NT2/D1 (cell line): ENCODE measurements at regions not wholly inside any gene's neighbourhood (a gene's known extent, or its start where the extent isn't known, plus 50 kb on each side); places are given as distances from the start of the nearest gene placed in this dataset.

Source experiments
- DNase-seq: peaks from one replicate; pipeline ENCODE4 v3.0.0-alpha.2; 2011; ENCODE audit warnings: low read depth, low spot score
- H3K27me3 ChIP-seq: 2 replicates; pipeline ENCODE4 v1.6.0; 2011; ENCODE audit warnings: mild to moderate bottlenecking; ENCODE audit not compliant: insufficient read length, insufficient read depth
- H3K36me3 ChIP-seq: 2 replicates; pipeline ENCODE4 v1.6.1; 2011; ENCODE audit warnings: mild to moderate bottlenecking, low read length, mixed read lengths; ENCODE audit not compliant: insufficient read depth, insufficient read length
- H3K4me1 ChIP-seq: 2 replicates; pipeline ENCODE4 v1.5.1; 2011; ENCODE audit not compliant: insufficient read depth, insufficient read length
- H3K4me3 ChIP-seq: 2 replicates; pipeline ENCODE4 v1.5.1; 2011; ENCODE audit warnings: low read depth; ENCODE audit not compliant: insufficient read length
- H3K9ac ChIP-seq: 2 replicates; pipeline ENCODE4 v1.6.0; 2011; ENCODE audit warnings: low read depth; ENCODE audit not compliant: insufficient read length
- H3K9me3 ChIP-seq: 2 replicates; pipeline ENCODE4 v1.5.1; 2011; ENCODE audit warnings: mild to moderate bottlenecking, low read length; ENCODE audit not compliant: insufficient read depth
- SUZ12 ChIP-seq: IDR thresholded peaks from 2 replicates; pipeline ENCODE4 v1.6.1; 2011; ENCODE audit not compliant: insufficient read length, insufficient read depth; ENCODE audit errors: extremely low read depth
- YY1 ChIP-seq: IDR thresholded peaks from 2 replicates; pipeline ENCODE4 v1.6.1; 2011; ENCODE audit not compliant: insufficient read length, insufficient read depth
- ZNF274 ChIP-seq: IDR thresholded peaks from 2 replicates; pipeline ENCODE4 v1.6.1; 2011; ENCODE audit warnings: mild to moderate bottlenecking, low read depth, low read length

GRCh38 chr10:4041635-4042034 lies 256.6 kb upstream of the KLF6 start:
- no peaks in the 10 kb centered on the region for H3K4me1 ChIP-seq
- no peak for DNase-seq
- H3K36me3 ChIP-seq: no peaks in the 10 kb centered on the region
- H3K4me3 ChIP-seq: no peak overlapping the region
- no peaks in the 10 kb centered on the region for H3K27me3 ChIP-seq
- no peak overlapping the region for H3K9ac ChIP-seq
- peaks cover 23% of the 10 kb centered on the region for H3K9me3 ChIP-seq
- TF ChIP-seq ZNF274 (no peak), YY1 (no peak), SUZ12 (no peak)

- no peak for DNase-seq
- H3K9me3 ChIP-seq: peaks cover 23% of the 10 kb centered on the region
- no peak overlapping the region for H3K4me3 ChIP-seq
- no peaks in the 10 kb centered on the region for H3K4me1 ChIP-seq
- H3K36me3 ChIP-seq: no peaks in the 10 kb centered on the region
- no peak overlapping the region for H3K9ac ChIP-seq
- H3K27me3 ChIP-seq: no peaks in the 10 kb centered on the region
- TF ChIP-seq SUZ12 (no peak), ZNF274 (no peak)
Measured at GRCh38 chr10:4038000-4038399, 253.0 kb upstream of the KLF6 start.

DNA sequence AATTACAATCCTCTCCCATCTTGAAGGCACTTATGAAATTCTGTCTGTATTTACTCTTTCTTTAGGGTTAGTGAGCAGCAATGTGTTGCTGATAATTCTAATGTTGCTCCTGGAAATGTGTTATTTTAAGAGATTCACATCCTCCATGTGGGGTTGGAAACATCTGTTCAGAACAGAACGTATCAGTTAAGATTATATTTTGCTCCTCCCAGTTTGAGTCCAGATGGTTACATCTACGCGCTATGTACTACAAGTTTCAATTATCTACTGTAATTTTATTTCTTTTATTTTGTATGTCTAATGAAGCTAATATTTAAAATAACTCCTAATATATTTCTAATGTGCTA lies 250.6 kb upstream of the KLF6 start:
- TF ChIP-seq ZNF274: no peak
- no peak for TF ChIP-seq SUZ12
- no peak for TF ChIP-seq YY1
- Histone ChIP-seq H3K36me3 (no peaks in the 10 kb centered on the region), H3K4me3 (no peak overlapping the region), H3K27me3 (no peaks in the 10 kb centered on the region), H3K9ac (no peak overlapping the region), H3K9me3 (peaks cover 5% of the 10 kb centered on the region; the same call in 1 of the 2 replicates), H3K4me1 (no peaks in the 10 kb centered on the region)
- no peak for DNase-seq

DNA sequence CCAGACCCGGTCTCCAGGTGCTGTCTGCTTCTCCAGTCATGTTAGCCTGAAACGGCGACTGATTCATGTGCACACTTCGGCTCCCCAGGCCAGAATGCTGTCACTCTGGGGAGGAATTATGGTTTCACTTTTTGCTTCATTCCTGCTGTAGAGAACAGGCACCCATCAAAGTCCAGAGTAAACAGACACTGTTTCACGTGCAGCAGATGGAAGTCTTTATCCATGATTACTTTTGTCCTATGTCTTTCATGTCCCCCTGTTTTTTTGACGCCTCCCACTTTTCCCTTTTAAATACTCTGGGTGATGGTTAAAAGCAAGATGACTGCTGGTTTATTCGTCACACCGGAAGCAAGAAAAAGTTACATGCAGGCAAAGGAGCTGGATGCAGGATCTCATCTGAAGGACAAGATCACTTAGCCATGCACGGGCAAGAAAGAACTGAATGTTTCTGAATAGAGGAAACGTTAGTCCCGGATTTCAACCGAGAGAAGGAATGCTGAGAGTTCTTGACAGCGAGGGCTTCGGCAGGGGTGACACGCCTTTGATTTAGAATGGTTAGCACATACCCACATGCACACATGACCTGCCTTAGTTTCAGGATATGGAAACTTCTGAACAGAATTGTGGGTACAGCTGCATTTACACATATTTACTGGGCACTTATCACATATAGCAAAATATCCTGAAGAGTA lies 250.0 kb upstream of the KLF6 start:
- TF ChIP-seq ZNF274 (no peak), SUZ12 (no peak), YY1 (no peak)
- H3K9ac ChIP-seq: no peak overlapping the region

GRCh38 chr10:4033341-4033896 lies 248.4 kb upstream of the KLF6 start:
- Histone ChIP-seq H3K36me3 (no peaks in the 10 kb centered on the region), H3K4me3 (no peak overlapping the region), H3K27me3 (no peaks in the 10 kb centered on the region), H3K4me1 (no peaks in the 10 kb centered on the region), H3K9me3 (no peaks in the 10 kb centered on the region), H3K9ac (no peak overlapping the region)
- TF ChIP-seq ZNF274: no peak
- DNase-seq: no peak

More for the DNA sequence above, 250.0 kb upstream of the KLF6 start:
- Histone ChIP-seq H3K4me1 (no peaks in the 10 kb centered on the region), H3K27me3 (no peaks in the 10 kb centered on the region), H3K9me3 (peaks cover 1% of the 10 kb centered on the region; the same call in 1 of the 2 replicates), H3K36me3 (no peaks in the 10 kb centered on the region), H3K4me3 (no peak overlapping the region)
- DNase-seq: no peak

- no peak for DNase-seq
- TF ChIP-seq ZNF274 (no peak), SUZ12 (no peak), YY1 (no peak)
- H3K9ac ChIP-seq: no peak overlapping the region
- H3K36me3 ChIP-seq: no peaks in the 10 kb centered on the region
- H3K4me3 ChIP-seq: no peak overlapping the region
- H3K4me1 ChIP-seq: no peaks in the 10 kb centered on the region
- H3K9me3 ChIP-seq: no peaks in the 10 kb centered on the region
- H3K27me3 ChIP-seq: no peaks in the 10 kb centered on the region
Measured at GRCh38 chr10:4029866-4030265, 244.9 kb upstream of the KLF6 start.

- no peak overlapping the region for H3K4me3 ChIP-seq
- no peaks in the 10 kb centered on the region for H3K36me3 ChIP-seq
- no peak for TF ChIP-seq YY1
- no peaks in the 10 kb centered on the region for H3K27me3 ChIP-seq
- no peak for DNase-seq
- no peak overlapping the region for H3K9ac ChIP-seq
- no peaks in the 10 kb centered on the region for H3K9me3 ChIP-seq
- no peaks in the 10 kb centered on the region for H3K4me1 ChIP-seq
Measured at GRCh38 chr10:4028854-4029583, 244.0 kb upstream of the KLF6 start.
